GM21528 (cell line): ENCODE measurements at regions not wholly inside any gene's neighbourhood (a gene's known extent, or its start where the extent isn't known, plus 50 kb on each side); places are given as distances from the start of the nearest gene placed in this dataset.

Experiments used
- ATAC-seq: cut with Tn5 transposase; IDR thresholded peaks from one replicate; pipeline ENCODE4 v1.9.1; 2021; ENCODE audit warnings: mild to moderate bottlenecking, moderate library complexity; ENCODE audit not compliant: unreplicated experiment, low FRiP score

DNA sequence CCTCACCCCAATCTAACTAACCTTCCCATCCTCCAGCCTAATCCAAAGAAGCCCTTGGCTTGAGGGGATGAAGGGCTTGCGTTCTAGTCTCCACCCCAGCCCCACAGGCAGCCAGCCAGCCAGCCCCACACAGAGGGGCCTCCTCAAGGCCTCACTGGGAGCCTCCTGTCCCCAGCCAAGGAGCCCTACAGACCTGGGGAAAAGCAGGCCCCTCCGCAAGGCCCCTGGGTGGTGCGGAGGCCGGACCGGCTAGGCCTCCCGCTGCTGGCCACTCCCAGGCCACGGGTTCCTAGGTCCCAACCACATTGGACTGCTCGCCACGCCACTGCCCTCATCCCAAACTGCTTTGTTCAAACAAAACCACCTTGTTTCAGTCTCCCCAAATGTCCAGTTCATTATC lies 78.0 kb downstream of the ZIC5 start:
- ATAC-seq: no peak

- no peak for ATAC-seq
Observed at GRCh38 chr13:99892866-99893504, 78.6 kb downstream of the ZIC5 start.

- ATAC-seq: no peak
Observed at GRCh38 chr13:99892196-99892613, 79.4 kb downstream of the ZIC5 start.

GRCh38 chr13:99886706-99887105 lies 84.9 kb downstream of the ZIC5 start:
- no peak for ATAC-seq

DNA sequence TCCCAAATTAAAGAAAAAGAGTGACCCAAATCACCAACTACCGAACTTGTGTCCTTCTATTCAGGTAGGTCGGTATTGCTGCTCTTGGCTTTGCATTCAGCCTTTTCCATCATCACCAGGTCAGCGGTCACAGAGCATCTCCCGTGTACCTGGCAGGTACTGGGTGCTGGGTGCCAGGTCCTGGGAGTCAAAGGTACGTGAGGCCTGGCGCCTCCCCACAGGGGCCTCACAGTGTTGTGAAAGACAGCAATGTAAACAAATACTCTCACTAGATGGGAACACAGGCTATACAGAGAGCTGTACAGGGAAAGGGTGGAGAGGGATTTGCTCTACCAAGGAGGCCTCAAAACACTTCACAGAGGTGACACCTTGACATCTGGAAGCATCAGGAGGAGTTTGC lies 86.7 kb downstream of the ZIC5 start:
- ATAC-seq: no peak

DNA sequence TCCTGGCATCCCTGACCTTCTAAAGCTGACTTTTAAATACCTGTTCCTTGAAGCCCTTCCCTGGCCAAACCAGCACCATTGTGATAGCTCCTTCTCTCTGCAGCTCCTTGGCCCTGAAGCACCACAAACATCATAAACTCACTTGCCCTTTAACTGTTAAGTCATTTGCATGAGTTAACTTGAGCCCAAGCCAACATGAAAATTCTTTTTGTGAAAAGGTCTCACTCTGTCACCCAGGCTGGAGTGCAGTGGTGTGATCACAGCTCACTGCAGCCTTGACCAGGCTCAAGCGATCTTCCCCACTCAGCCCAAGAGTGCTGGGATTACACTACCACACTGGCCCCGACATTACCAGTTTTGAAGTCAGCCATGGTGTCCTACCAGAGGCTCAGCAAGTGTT lies 87.8 kb downstream of the ZIC5 start:
- no peak for ATAC-seq

- ATAC-seq: no peak
Observed at GRCh38 chr13:99878921-99879610, 92.5 kb downstream of the ZIC5 start.

- no peak for ATAC-seq
Observed at GRCh38 chr13:99876651-99877050, 94.9 kb downstream of the ZIC5 start.

- ATAC-seq: no peak
Observed at GRCh38 chr13:99875391-99875790, 96.2 kb downstream of the ZIC5 start.

GRCh38 chr13:99873832-99874430 lies 97.6 kb downstream of the ZIC5 start:
- ATAC-seq: no peak

- no peak for ATAC-seq
Observed at GRCh38 chr13:99873141-99873540, 98.4 kb downstream of the ZIC5 start.

GRCh38 chr13:99871249-99871898 lies 100.2 kb downstream of the ZIC5 start:
- ATAC-seq: no peak

GRCh38 chr13:99870541-99870940 lies 101.0 kb downstream of the ZIC5 start:
- ATAC-seq: no peak

DNA sequence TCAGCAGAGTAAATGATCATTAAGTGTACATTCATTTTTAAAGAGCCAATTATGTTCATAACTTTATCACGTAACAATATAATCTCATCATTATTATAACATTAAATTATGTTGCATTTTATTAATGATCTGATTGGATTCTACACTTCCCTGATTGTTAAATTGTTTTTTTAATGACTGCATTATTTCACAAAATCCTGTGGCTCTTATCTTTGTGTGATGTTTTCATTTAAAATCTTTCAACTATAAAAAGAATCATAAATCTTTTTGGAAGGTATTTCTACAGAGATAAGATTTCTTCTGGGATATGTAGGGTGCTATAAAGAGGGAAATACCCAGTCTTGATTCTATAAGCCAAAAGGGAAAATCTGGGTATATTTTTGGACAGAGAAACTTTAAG lies 101.7 kb downstream of the ZIC5 start:
- ATAC-seq: no peak

DNA sequence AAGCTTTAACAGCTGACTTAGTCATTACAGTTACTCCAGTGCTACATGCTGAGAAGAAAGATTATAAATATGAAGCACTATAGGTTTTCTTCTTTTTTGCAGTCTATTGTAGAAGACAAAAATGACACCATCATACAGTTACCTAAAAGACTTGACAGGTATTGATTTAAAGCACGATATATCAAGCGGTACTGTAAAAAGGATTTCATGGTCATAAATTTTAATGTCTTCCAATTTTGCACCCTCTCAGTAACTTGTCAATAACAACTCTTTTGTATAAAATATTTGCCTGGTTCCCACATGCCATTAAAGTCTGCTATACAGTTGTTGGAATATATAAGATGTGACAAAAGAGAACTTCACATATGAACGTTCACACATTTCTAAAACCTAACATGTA lies 102.8 kb downstream of the ZIC5 start:
- ATAC-seq: no peak

- no peak for ATAC-seq
Observed at GRCh38 chr13:99867535-99868257, 103.9 kb downstream of the ZIC5 start.

DNA sequence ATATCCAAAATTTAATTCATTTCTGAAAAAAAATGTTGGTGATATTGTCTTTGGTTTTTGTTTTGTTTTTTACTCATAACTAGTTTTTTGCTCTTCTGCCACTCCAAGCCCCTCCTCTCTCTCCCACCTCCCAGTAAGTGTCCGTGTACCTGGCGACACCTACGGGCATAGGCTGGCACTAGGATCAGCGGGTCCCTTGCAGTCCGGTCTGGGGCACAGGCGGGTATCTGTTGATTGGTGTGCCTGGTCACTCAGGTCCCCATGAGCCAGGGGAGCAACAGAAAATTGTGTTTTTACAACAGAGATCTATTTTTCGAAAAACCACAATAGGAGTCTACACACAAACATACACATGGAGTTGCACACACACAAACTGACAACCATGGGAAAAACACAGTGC lies 104.8 kb downstream of the ZIC5 start:
- no peak for ATAC-seq

DNA sequence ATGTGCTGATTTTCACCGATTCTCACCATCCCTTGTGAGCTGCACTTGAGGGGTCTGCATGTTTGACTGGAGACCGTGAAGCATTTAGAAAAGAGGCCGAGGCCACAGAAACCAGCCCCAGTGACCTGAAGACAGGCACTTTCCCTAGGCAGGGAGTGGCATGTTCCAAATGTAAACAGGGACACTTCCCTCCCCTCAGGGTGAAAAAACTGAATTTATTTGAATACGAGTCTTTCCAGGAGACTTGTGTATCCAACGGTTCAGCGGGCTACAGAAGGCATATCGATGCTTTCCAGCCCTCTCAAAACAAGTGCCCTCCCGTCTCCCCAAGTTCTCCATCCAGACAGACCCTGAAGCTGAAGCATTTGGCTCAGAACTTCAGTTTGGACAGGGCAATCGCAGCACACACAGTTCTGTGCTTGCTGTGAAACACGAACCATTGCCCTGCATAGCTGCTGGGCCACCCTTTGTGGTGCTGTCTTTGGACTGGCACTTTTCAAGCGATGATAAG lies 106.1 kb downstream of the ZIC5 start:
- no peak for ATAC-seq

DNA sequence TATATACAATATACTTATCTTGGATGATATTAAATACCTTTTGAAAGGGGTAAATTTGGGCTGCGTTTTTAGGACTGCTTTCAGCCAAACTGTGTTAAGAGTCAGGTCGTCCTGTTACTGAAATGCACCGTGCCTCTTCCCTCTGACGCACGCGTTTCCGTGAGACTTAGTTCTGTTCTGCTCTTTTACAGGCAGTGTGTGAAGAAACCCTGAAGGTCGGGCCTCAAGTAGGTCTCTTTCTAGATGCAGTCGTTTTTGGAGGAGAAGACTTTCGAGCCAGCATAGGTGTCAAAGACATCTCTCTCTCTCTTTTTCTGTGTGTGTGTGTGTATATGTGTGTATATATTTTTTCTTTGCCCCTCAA lies 107.0 kb downstream of the ZIC5 start:
- no peak for ATAC-seq

DNA sequence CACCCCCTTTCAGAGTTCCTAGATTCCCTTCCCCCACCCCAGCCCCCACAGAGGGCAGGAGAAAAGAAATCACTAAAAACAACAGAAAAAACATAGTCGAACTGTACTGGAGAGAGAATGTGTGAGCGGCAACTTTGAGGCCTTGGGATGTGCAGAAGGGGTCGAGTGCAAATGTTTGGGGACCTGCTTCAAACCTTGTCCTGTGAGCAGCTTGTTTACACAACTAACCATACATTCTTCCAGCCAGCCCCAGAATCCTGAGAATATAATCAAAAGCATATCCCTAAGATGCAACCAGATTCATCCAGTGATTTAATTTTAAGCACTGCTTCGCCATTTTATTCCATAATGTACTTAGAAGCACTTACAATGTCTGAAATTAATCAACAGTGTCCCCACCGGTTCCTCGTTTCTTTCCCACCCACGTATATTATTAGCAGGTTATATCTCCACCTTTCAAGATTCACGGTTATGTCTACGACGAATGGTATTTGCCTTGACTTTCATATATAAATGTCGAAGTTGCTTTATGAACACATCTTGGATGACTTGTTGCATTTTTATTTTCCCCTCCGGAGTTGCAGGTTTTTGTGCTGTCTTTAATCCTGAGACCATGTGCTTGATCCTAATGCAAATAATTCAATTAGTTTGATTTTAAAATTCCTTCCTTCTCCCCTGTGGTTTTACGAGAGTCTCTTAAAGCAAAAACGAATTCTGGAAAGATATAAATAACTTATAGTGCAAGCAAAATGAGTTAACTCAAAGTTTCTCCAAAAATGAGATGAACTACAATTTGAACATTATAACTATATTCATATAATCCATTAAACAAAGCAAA lies 107.6 kb downstream of the ZIC5 start:
- no peak for ATAC-seq
